ENCODE measurements at regions not wholly inside any gene's neighbourhood (a gene's known extent, or its start where the extent isn't known, plus 50 kb on each side); places are given as distances from the start of the nearest gene placed in this dataset.
"Not testable (repeated sequence)": the region's sequence is repeated elsewhere in the genome, so short reads cannot be mapped to it uniquely, and the experiment has no call there.

DNA sequence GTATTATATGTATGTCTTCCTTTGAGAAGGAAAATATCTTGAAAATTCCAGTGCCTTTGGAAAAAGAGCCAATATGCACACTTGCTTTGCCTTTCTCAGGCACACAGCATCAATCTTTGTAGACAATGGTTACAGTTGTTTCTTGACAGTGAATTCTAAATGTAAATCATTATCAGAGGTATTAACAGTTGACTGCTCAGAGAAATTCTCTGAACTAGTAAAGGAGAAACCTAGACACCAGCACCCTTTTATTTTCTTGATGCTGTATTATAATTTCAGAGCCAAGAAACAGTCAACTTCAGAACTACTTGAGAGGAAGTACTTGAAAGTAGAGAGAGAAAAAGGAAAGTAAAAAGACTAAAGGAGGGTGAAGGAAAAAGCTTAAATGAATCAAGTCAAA is 185.8 kb upstream of the SMIM30 start:
- Histone ChIP-seq H3K4me1 (no peaks in the 10 kb centered on the region), H3K27ac (replicated peaks in 1 of 4) (no peak overlapping the region), H3K36me3 (no peaks in the 10 kb centered on the region), H3K4me3 (no peak overlapping the region), H3K27me3 (no peaks in the 10 kb centered on the region), H3K9me3 (no peaks in the 10 kb centered on the region)
- intact Hi-C loops (cut with DNase I), result no loop called here
- TF ChIP-seq POLR2A (IDR thresholded peaks at IDR 0.05; ENCODE audit: low read depth) (no peak), EP300 (IDR thresholded peaks at IDR 0.05) (no peak), POLR2AphosphoS5 (IDR thresholded peaks at IDR 0.05) (no peak)
- TF ChIP-seq, protein P1, sequence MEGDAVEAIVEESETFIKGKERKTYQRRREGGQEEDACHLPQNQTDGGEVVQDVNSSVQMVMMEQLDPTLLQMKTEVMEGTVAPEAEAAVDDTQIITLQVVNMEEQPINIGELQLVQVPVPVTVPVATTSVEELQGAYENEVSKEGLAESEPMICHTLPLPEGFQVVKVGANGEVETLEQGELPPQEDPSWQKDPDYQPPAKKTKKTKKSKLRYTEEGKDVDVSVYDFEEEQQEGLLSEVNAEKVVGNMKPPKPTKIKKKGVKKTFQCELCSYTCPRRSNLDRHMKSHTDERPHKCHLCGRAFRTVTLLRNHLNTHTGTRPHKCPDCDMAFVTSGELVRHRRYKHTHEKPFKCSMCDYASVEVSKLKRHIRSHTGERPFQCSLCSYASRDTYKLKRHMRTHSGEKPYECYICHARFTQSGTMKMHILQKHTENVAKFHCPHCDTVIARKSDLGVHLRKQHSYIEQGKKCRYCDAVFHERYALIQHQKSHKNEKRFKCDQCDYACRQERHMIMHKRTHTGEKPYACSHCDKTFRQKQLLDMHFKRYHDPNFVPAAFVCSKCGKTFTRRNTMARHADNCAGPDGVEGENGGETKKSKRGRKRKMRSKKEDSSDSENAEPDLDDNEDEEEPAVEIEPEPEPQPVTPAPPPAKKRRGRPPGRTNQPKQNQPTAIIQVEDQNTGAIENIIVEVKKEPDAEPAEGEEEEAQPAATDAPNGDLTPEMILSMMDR (IDR thresholded peaks at IDR 0.05), result no peak
- DNase-seq (ENCODE audit: extremely low spot score), result no peak

- H3K9me3 ChIP-seq; H3K4me1 ChIP-seq; H3K27me3 ChIP-seq; DNase-seq (ENCODE audit: extremely low spot score); intact Hi-C loops (cut with DNase I); H3K36me3 ChIP-seq; H3K27ac ChIP-seq (replicated peaks in 1 of 4); H3K4me3 ChIP-seq: not testable (repeated sequence)
Measured at GRCh38 chr7:113303388-113303787, 185.0 kb upstream of the SMIM30 start.

DNA sequence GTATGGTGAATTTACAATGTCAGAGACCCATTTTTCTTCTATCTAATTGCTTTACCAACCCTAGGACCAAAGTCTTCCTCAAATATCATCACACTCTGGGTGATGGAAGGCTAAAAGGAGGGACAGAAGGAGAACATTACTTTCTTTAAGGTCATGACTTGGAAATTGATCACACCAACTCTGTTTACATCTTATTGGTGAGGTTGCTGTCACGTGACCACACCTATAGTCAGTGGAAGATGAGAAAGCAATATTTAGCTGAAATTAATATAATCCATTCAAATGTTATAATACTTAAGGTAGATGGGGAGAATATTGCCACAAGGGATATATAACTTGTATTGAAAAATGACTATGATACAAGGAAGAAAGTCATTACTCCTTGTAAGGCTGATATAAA is 183.6 kb upstream of the SMIM30 start:
- WGBS, result 86% methylated on average over 1 of the region's 1 CpG
- H3K4me3 ChIP-seq, result no peak overlapping the region
- TF ChIP-seq POLR2A (IDR thresholded peaks at IDR 0.05; ENCODE audit: low read depth) (no peak), EP300 (IDR thresholded peaks at IDR 0.05) (no peak), POLR2AphosphoS5 (IDR thresholded peaks at IDR 0.05) (no peak)
- TF ChIP-seq, protein P1 (IDR thresholded peaks at IDR 0.05), result no peak
- intact Hi-C loops (cut with DNase I), result no loop called here
- H3K27ac ChIP-seq (replicated peaks in 1 of 4), result no peak overlapping the region
- no peaks in the 10 kb centered on the region for H3K36me3 ChIP-seq
- DNase-seq (ENCODE audit: extremely low spot score), result no peak
- no peaks in the 10 kb centered on the region for H3K9me3 ChIP-seq
- no peaks in the 10 kb centered on the region for H3K4me1 ChIP-seq
- H3K27me3 ChIP-seq, result no peaks in the 10 kb centered on the region

DNA sequence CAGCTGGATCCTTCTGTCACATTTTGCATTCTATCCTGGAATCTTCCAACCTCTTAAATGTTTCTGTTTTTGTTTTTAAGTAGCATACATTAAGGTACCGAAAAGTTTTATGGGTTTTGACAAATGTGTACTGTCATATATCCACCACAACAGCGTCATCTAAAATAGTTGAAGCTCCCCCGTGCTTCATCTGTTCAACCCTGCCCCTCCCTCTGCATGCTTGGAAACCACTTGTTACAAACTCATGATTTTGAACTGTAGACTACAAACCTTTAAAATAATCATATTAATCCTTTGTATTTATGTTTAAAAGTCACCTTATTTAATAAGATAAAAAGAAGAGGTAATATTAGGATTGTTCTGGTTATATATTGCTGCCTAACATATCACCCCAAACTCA is 182.8 kb upstream of the SMIM30 start:
- Histone ChIP-seq H3K36me3 (no peaks in the 10 kb centered on the region), H3K27me3 (no peaks in the 10 kb centered on the region), H3K9me3 (no peaks in the 10 kb centered on the region), H3K27ac (replicated peaks in 1 of 4) (no peak overlapping the region), H3K4me3 (no peak overlapping the region), H3K4me1 (no peaks in the 10 kb centered on the region)
- 77% methylated on average over 3 of the region's 3 CpGs for WGBS
- intact Hi-C loops (cut with DNase I), result no loop called here
- TF ChIP-seq POLR2AphosphoS5 (IDR thresholded peaks at IDR 0.05), result no peak
- TF ChIP-seq, protein P1 (IDR thresholded peaks at IDR 0.05), result no peak
- no peak for TF ChIP-seq POLR2A (IDR thresholded peaks at IDR 0.05; ENCODE audit: low read depth)
- TF ChIP-seq EP300 (IDR thresholded peaks at IDR 0.05), result no peak
- no peak for DNase-seq (ENCODE audit: extremely low spot score)

GRCh38 chr7:113299748-113300147 is 181.4 kb upstream of the SMIM30 start:
- H3K27me3 ChIP-seq, result no peaks in the 10 kb centered on the region
- no peak overlapping the region for H3K4me3 ChIP-seq
- DNase-seq (ENCODE audit: extremely low spot score), result no peak
- H3K4me1 ChIP-seq, result no peaks in the 10 kb centered on the region
- no peaks in the 10 kb centered on the region for H3K9me3 ChIP-seq
- H3K27ac ChIP-seq (replicated peaks in 1 of 4), result no peak overlapping the region
- intact Hi-C loops (cut with DNase I), result no loop called here
- TF ChIP-seq, protein P1 (IDR thresholded peaks at IDR 0.05), result no peak
- no peak for TF ChIP-seq POLR2AphosphoS5 (IDR thresholded peaks at IDR 0.05)
- TF ChIP-seq POLR2A (IDR thresholded peaks at IDR 0.05; ENCODE audit: low read depth), result no peak
- TF ChIP-seq EP300 (IDR thresholded peaks at IDR 0.05), result no peak
- H3K36me3 ChIP-seq, result no peaks in the 10 kb centered on the region

Data from esophagus muscularis mucosa (tissue), 4 donors.